Activated naive CD8-positive, alpha-beta T cell treated with anti-CD3 and anti-CD28 coated beads for 36 hours (primary cell): ENCODE measurements at regions not wholly inside any gene's neighbourhood (a gene's known extent, or its start where the extent isn't known, plus 50 kb on each side); places are given as distances from the start of the nearest gene placed in this dataset.
"Not testable (repeated sequence)": the region's sequence is repeated elsewhere in the genome, so short reads cannot be mapped to it uniquely, and the experiment has no call there.

Experiments used
- DNase-seq: peaks from one replicate; pipeline ENCODE4 v3.0.0; 2021
- H3K27ac Mint-ChIP-seq: one replicate; pipeline ENCODE4 v1.8.0; 2022; ENCODE audit warnings: mild to moderate bottlenecking, moderate library complexity, mixed read lengths
- H3K27me3 Mint-ChIP-seq: one replicate; pipeline ENCODE4 v1.8.0; 2022; ENCODE audit warnings: mild to moderate bottlenecking, mixed read lengths
- H3K36me3 Mint-ChIP-seq: one replicate; pipeline ENCODE4 v1.8.0; 2021; ENCODE audit warnings: mild to moderate bottlenecking, mixed read lengths
- H3K4me1 Mint-ChIP-seq: one replicate; pipeline ENCODE4 v1.8.0; 2021; ENCODE audit warnings: mixed read lengths
- H3K4me3 Mint-ChIP-seq: one replicate; pipeline ENCODE4 v1.8.0; 2022; ENCODE audit warnings: mild to moderate bottlenecking, moderate library complexity, mixed read lengths
- H3K9me3 Mint-ChIP-seq: one replicate; pipeline ENCODE4 v1.8.0; 2022; ENCODE audit warnings: mixed read lengths

GRCh38 chr2:87277734-87278133 lies 256.1 kb upstream of the PLGLB1 start:
- H3K27me3 Mint-ChIP-seq, H3K4me3 Mint-ChIP-seq: not testable (repeated sequence)

DNA sequence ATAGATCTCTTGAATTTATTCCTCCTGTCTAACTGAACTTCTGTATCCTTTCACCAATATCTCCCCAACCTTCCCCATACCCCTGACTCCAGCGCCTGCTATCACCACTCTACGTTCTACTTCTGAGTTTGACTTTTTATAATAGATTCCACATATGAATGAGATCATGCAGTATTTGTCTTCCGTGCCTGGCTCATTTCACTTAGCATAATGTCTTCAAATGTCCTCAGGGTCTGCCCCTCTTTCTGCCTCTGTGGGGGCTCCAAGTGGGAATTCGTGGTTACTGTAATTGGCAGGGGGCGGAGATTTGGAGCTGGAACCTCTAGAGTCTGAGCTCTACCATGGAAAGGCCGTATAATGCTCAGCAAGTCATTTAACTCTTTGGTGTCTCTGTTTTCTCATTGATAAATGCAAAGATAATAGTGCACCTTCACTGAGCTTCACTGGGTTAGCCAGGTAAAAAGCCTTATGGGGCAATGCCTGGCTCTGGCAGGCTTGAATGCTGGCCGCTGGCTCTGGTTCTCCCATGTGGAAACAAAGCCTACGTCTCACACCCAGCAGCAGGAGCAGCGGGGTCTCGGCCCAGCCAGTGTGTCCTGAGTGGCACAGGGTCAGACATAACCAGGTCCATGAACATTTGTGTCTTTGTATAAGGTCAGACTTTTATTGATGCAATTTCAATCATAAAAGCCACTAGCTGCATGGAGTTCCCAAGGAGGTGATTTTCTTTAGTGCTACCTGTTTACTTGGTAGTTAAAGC lies 259.1 kb upstream of the PLGLB1 start:
- not testable (repeated sequence) for H3K27ac Mint-ChIP-seq, H3K4me3 Mint-ChIP-seq, H3K9me3 Mint-ChIP-seq, H3K36me3 Mint-ChIP-seq, DNase-seq, H3K27me3 Mint-ChIP-seq, H3K4me1 Mint-ChIP-seq

More at GRCh38 chr2:87277734-87278133, 256.1 kb upstream of the PLGLB1 start:
- not testable (repeated sequence) for H3K36me3 Mint-ChIP-seq, DNase-seq, H3K9me3 Mint-ChIP-seq, H3K4me1 Mint-ChIP-seq, H3K27ac Mint-ChIP-seq

GRCh38 chr2:87283735-87284470 lies 262.3 kb upstream of the PLGLB1 start:
- not testable (repeated sequence) for H3K9me3 Mint-ChIP-seq, H3K36me3 Mint-ChIP-seq

GRCh38 chr2:87284471-87284772 lies 262.8 kb upstream of the PLGLB1 start:
- H3K9me3 Mint-ChIP-seq, DNase-seq, H3K27me3 Mint-ChIP-seq, H3K27ac Mint-ChIP-seq, H3K4me3 Mint-ChIP-seq, H3K36me3 Mint-ChIP-seq, H3K4me1 Mint-ChIP-seq: not testable (repeated sequence)

More at GRCh38 chr2:87283735-87284470, 262.3 kb upstream of the PLGLB1 start:
- not testable (repeated sequence) for H3K27me3 Mint-ChIP-seq, H3K4me1 Mint-ChIP-seq, H3K4me3 Mint-ChIP-seq, DNase-seq, H3K27ac Mint-ChIP-seq

GRCh38 chr2:87285139-87285538 lies 263.5 kb upstream of the PLGLB1 start:
- not testable (repeated sequence) for H3K36me3 Mint-ChIP-seq, H3K27ac Mint-ChIP-seq, H3K27me3 Mint-ChIP-seq, H3K4me3 Mint-ChIP-seq, H3K4me1 Mint-ChIP-seq, DNase-seq, H3K9me3 Mint-ChIP-seq

- H3K27ac Mint-ChIP-seq, H3K36me3 Mint-ChIP-seq, H3K4me1 Mint-ChIP-seq, H3K4me3 Mint-ChIP-seq, H3K27me3 Mint-ChIP-seq, H3K9me3 Mint-ChIP-seq, DNase-seq: not testable (repeated sequence)
These were observed 269.1 kb upstream of the PLGLB1 start for GRCh38 chr2:87290566-87291307.

DNA sequence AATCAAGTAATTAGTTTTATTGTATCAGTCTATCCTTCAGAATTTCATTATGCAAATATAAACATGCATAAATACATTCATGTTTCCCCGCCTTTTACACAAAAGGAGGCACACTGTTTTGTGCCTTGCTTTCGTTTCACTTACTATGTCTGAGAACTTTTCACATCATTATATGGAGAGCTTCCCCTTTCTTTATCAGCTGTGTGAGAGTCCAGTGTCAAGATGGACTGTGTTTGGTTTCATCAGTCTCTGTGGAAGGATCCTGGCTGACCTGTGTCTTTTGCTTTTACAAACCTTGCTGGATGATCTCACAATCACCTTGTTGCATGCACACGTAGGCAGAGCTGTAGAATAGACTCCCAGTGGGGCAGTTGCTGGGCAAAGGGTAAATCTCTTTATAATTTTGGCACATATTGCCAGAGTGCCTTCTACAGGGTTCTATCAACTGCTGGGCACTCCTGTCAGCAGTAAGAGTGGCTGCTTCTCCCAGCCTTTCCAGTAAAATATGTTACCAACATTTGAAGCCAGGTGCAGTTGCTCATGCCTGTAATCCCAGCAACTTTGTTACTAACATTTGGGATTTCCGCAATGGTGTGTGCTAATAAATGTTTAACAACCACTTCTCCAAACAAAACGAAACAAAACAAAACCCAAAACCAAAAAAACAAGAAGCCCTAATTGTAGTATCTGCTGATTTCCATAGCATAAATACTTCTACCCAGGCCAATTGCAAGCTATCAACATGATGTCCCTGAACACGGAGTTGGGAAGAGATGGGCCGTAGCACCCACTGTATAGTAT lies 270.0 kb upstream of the PLGLB1 start:
- H3K27ac Mint-ChIP-seq, DNase-seq, H3K9me3 Mint-ChIP-seq, H3K4me1 Mint-ChIP-seq, H3K27me3 Mint-ChIP-seq, H3K4me3 Mint-ChIP-seq, H3K36me3 Mint-ChIP-seq: not testable (repeated sequence)

- H3K9me3 Mint-ChIP-seq, H3K27ac Mint-ChIP-seq, H3K27me3 Mint-ChIP-seq, H3K36me3 Mint-ChIP-seq, H3K4me1 Mint-ChIP-seq, DNase-seq, H3K4me3 Mint-ChIP-seq: not testable (repeated sequence)
These were observed 272.4 kb upstream of the PLGLB1 start for GRCh38 chr2:87293931-87294594.

GRCh38 chr2:87295135-87295534 lies 273.5 kb upstream of the PLGLB1 start:
- not testable (repeated sequence) for H3K4me3 Mint-ChIP-seq, DNase-seq, H3K9me3 Mint-ChIP-seq, H3K4me1 Mint-ChIP-seq, H3K36me3 Mint-ChIP-seq, H3K27ac Mint-ChIP-seq, H3K27me3 Mint-ChIP-seq

DNA sequence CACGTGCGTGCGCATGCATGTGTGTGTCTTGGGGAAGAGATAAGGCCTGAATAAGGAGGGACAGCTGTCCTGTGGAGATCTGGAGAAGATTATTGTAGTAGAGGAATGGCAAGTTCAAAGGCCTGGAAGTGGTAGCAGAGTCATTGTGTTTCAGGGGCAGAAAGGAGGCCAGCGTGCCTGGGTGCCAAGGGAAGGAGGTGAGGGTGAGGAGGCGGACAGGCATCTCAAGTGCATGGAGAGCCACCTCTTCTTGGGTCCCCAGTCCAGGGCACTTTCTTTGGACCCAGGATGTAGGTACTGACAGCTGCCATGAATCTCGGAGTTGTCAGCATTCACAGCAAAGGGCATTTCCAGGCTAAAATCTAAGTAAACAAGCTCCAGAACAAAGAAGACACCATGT lies 279.7 kb upstream of the PLGLB1 start:
- not testable (repeated sequence) for H3K27me3 Mint-ChIP-seq, H3K4me3 Mint-ChIP-seq, H3K36me3 Mint-ChIP-seq, H3K4me1 Mint-ChIP-seq, H3K9me3 Mint-ChIP-seq, H3K27ac Mint-ChIP-seq, DNase-seq

GRCh38 chr2:87301871-87302270 lies 280.2 kb upstream of the PLGLB1 start:
- H3K4me3 Mint-ChIP-seq, H3K4me1 Mint-ChIP-seq, H3K9me3 Mint-ChIP-seq, H3K27ac Mint-ChIP-seq, DNase-seq, H3K27me3 Mint-ChIP-seq, H3K36me3 Mint-ChIP-seq: not testable (repeated sequence)

- H3K4me1 Mint-ChIP-seq, H3K36me3 Mint-ChIP-seq, H3K27me3 Mint-ChIP-seq, H3K27ac Mint-ChIP-seq, H3K4me3 Mint-ChIP-seq, H3K9me3 Mint-ChIP-seq, DNase-seq: not testable (repeated sequence)
These were observed 287.0 kb upstream of the PLGLB1 start for GRCh38 chr2:87308621-87309020.

- H3K4me1 Mint-ChIP-seq, H3K4me3 Mint-ChIP-seq, DNase-seq, H3K9me3 Mint-ChIP-seq, H3K36me3 Mint-ChIP-seq, H3K27me3 Mint-ChIP-seq, H3K27ac Mint-ChIP-seq: not testable (repeated sequence)
These were observed 288.1 kb upstream of the PLGLB1 start for GRCh38 chr2:87309785-87310184.

DNA sequence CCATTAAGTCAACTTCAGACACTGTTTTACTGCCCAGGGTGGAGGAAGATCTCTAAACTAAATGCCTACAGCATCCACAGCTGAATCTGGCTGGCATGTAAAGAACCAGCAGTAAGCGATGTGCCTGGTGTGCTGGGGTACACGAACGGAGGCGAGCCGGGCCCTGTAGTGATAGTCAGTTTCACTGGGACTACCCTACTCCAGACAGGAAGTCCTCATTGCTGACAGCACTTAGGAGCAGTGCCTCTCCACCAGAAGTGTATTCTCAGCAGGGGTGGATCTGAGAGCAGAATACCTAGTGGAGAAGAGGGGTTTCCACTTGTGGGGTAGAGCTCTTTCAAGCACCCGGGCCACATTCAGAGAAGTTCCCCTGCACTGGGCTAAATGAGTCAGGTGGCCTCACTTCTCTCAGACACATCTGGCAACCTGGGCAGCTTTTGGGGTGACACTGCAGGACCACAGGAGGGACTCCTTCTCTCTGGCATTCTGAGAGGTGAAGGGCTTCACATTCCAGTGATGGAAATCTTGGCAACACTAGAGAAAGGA lies 290.3 kb upstream of the PLGLB1 start:
- not testable (repeated sequence) for H3K27ac Mint-ChIP-seq, H3K9me3 Mint-ChIP-seq, DNase-seq, H3K36me3 Mint-ChIP-seq, H3K27me3 Mint-ChIP-seq, H3K4me3 Mint-ChIP-seq, H3K4me1 Mint-ChIP-seq
